KBM-7 (cell line): ENCODE measurements at regions not wholly inside any gene's neighbourhood (a gene's known extent, or its start where the extent isn't known, plus 50 kb on each side); places are given as distances from the start of the nearest gene placed in this dataset.

Source experiments
- DNase-seq: peaks from one replicate; pipeline ENCODE4 v3.0.0-alpha.2; 2015
- in situ Hi-C: fragments of 300-500 bp; cut with MboI; formaldehyde crosslinking; loops from 2 replicates; pipeline ENCODE4 v1.14.3; 2020; ENCODE audit warnings: low sequenced_read_pairs, low pct_unique_long_range_greater_than_20kb, mixed read lengths

- no peak for DNase-seq
Measured at GRCh38 chr5:125582352-125582751, 835.9 kb upstream of the ZNF608 start.

GRCh38 chr5:125583321-125584139, 837.1 kb upstream of the ZNF608 start:
- in situ Hi-C loops = no loop called here
- DNase-seq = no peak

More at GRCh38 chr5:125582352-125582751, 835.9 kb upstream of the ZNF608 start:
- in situ Hi-C loops = no loop called here

GRCh38 chr5:125584140-125584520, 837.7 kb upstream of the ZNF608 start:
- in situ Hi-C loops = no loop called here
- DNase-seq = no peak

- in situ Hi-C loops = no loop called here
Measured at GRCh38 chr5:125587631-125588030, 835.6 kb upstream of the GRAMD2B start.

GRCh38 chr5:125592856-125593255, 830.4 kb upstream of the GRAMD2B start:
- in situ Hi-C loops = no loop called here
- no peak for DNase-seq

More at GRCh38 chr5:125587631-125588030, 835.6 kb upstream of the GRAMD2B start:
- DNase-seq = no peak

GRCh38 chr5:125595095-125595494, 828.1 kb upstream of the GRAMD2B start:
- in situ Hi-C loops = no loop called here
- DNase-seq = no peak

- in situ Hi-C loops = no loop called here
Measured at GRCh38 chr5:125595845-125596244, 827.4 kb upstream of the GRAMD2B start.

GRCh38 chr5:125597338-125597737, 825.9 kb upstream of the GRAMD2B start:
- in situ Hi-C loops = no loop called here
- no peak for DNase-seq

More at GRCh38 chr5:125595845-125596244, 827.4 kb upstream of the GRAMD2B start:
- DNase-seq = no peak

- in situ Hi-C loops = no loop called here
- DNase-seq = no peak
Measured at GRCh38 chr5:125600559-125600958, 822.6 kb upstream of the GRAMD2B start.

- in situ Hi-C loops = no loop called here
- no peak for DNase-seq
Measured at GRCh38 chr5:125602184-125602583, 821.0 kb upstream of the GRAMD2B start.

GRCh38 chr5:125603321-125603720, 819.9 kb upstream of the GRAMD2B start:
- in situ Hi-C loops = no loop called here
- DNase-seq = no peak

GRCh38 chr5:125604104-125604503, 819.1 kb upstream of the GRAMD2B start:
- in situ Hi-C loops = no loop called here
- no peak for DNase-seq

GRCh38 chr5:125607018-125607417, 816.2 kb upstream of the GRAMD2B start:
- no peak for DNase-seq
- in situ Hi-C loops = no loop called here

- DNase-seq = no peak
- in situ Hi-C loops = no loop called here
Measured at GRCh38 chr5:125609011-125609410, 814.2 kb upstream of the GRAMD2B start.

GRCh38 chr5:125610892-125611291, 812.3 kb upstream of the GRAMD2B start:
- no peak for DNase-seq
- in situ Hi-C loops = no loop called here

- in situ Hi-C loops = no loop called here
- no peak for DNase-seq
Measured at GRCh38 chr5:125611541-125611940, 811.7 kb upstream of the GRAMD2B start.

GRCh38 chr5:125612181-125612721, 811.0 kb upstream of the GRAMD2B start:
- DNase-seq = no peak

GRCh38 chr5:125612776-125613175, 810.4 kb upstream of the GRAMD2B start:
- in situ Hi-C loops = no loop called here
- DNase-seq = no peak

More at GRCh38 chr5:125612181-125612721, 811.0 kb upstream of the GRAMD2B start:
- in situ Hi-C loops = no loop called here

GRCh38 chr5:125630237-125630636, 793.0 kb upstream of the GRAMD2B start:
- in situ Hi-C loops = no loop called here
- no peak for DNase-seq

- in situ Hi-C loops = no loop called here
- DNase-seq = no peak
Measured at GRCh38 chr5:125633523-125633922, 789.7 kb upstream of the GRAMD2B start.
